Activated gamma-delta T cell treated with Interleukin-2 at 50 U/mL for 16 hours (primary cell): ENCODE measurements at regions not wholly inside any gene's neighbourhood (a gene's known extent, or its start where the extent isn't known, plus 50 kb on each side); places are given as distances from the start of the nearest gene placed in this dataset.
"Not testable (repeated sequence)": the region's sequence is repeated elsewhere in the genome, so short reads cannot be mapped to it uniquely, and the experiment has no call there.

Experiments used
- DNase-seq: peaks from one replicate; pipeline ENCODE4 v3.0.0-alpha.2; 2020

- no peak for DNase-seq
These were observed 575.2 kb downstream of the DACH1 start for GRCh38 chr13:71291842-71292146.

GRCh38 chr13:71290963-71291841 lies 575.8 kb downstream of the DACH1 start:
- DNase-seq = peak; percentile 15

GRCh38 chr13:71289980-71290379 lies 577.0 kb downstream of the DACH1 start:
- not testable (repeated sequence) for DNase-seq

GRCh38 chr13:71285700-71286099 lies 581.3 kb downstream of the DACH1 start:
- DNase-seq = no peak

GRCh38 chr13:71278512-71278911 lies 588.5 kb downstream of the DACH1 start:
- no peak for DNase-seq

- no peak for DNase-seq
These were observed 591.9 kb downstream of the DACH1 start for GRCh38 chr13:71274923-71275608.

- no peak for DNase-seq
These were observed 605.7 kb downstream of the DACH1 start for GRCh38 chr13:71261256-71261655.

GRCh38 chr13:71260246-71260645 lies 606.8 kb downstream of the DACH1 start:
- no peak for DNase-seq

- DNase-seq = no peak
These were observed 611.4 kb downstream of the DACH1 start for GRCh38 chr13:71255633-71256032.

GRCh38 chr13:71254384-71254783 lies 612.6 kb downstream of the DACH1 start:
- no peak for DNase-seq

GRCh38 chr13:71252184-71252704 lies 614.8 kb downstream of the DACH1 start:
- no peak for DNase-seq

- no peak for DNase-seq
These were observed 615.6 kb downstream of the DACH1 start for GRCh38 chr13:71251292-71251951.

GRCh38 chr13:71249011-71249410 lies 618.0 kb downstream of the DACH1 start:
- no peak for DNase-seq

GRCh38 chr13:71244161-71244560 lies 622.8 kb downstream of the DACH1 start:
- DNase-seq = no peak

GRCh38 chr13:71242201-71242600 lies 624.8 kb downstream of the DACH1 start:
- no peak for DNase-seq

GRCh38 chr13:71240911-71241310 lies 626.1 kb downstream of the DACH1 start:
- no peak for DNase-seq

GRCh38 chr13:71237332-71237731 lies 629.7 kb downstream of the DACH1 start:
- DNase-seq = no peak

- no peak for DNase-seq
These were observed 647.1 kb downstream of the DACH1 start for GRCh38 chr13:71219698-71220415.

- DNase-seq = no peak
These were observed 648.0 kb downstream of the DACH1 start for GRCh38 chr13:71218960-71219359.

GRCh38 chr13:71217827-71218226 lies 649.2 kb downstream of the DACH1 start:
- no peak for DNase-seq

- no peak for DNase-seq
These were observed 652.2 kb downstream of the DACH1 start for GRCh38 chr13:71214821-71215220.

GRCh38 chr13:71214357-71214756 lies 652.6 kb downstream of the DACH1 start:
- DNase-seq = no peak

- no peak for DNase-seq
These were observed 653.7 kb downstream of the DACH1 start for GRCh38 chr13:71213252-71213821.
